HTR-8/SVneo (cell line): ENCODE measurements at regions not wholly inside any gene's neighbourhood (a gene's known extent, or its start where the extent isn't known, plus 50 kb on each side); places are given as distances from the start of the nearest gene placed in this dataset.

ENCODE experiments used
- DNase-seq: peaks from one replicate; pipeline ENCODE4 v3.0.0; 2011; ENCODE audit warnings: low spot score, mixed read lengths; ENCODE audit not compliant: insufficient read length
- FAIRE-seq: peaks from 2 replicates; lab custom pipeline; 2011; peaks lifted over from hg19 to GRCh38; lab: Jason Lieb, UNC

- DNase-seq (no peak), FAIRE-seq (no peak)
Measured at GRCh38 chr17:72296456-72296855, 175.6 kb downstream of the SOX9 start.

DNA sequence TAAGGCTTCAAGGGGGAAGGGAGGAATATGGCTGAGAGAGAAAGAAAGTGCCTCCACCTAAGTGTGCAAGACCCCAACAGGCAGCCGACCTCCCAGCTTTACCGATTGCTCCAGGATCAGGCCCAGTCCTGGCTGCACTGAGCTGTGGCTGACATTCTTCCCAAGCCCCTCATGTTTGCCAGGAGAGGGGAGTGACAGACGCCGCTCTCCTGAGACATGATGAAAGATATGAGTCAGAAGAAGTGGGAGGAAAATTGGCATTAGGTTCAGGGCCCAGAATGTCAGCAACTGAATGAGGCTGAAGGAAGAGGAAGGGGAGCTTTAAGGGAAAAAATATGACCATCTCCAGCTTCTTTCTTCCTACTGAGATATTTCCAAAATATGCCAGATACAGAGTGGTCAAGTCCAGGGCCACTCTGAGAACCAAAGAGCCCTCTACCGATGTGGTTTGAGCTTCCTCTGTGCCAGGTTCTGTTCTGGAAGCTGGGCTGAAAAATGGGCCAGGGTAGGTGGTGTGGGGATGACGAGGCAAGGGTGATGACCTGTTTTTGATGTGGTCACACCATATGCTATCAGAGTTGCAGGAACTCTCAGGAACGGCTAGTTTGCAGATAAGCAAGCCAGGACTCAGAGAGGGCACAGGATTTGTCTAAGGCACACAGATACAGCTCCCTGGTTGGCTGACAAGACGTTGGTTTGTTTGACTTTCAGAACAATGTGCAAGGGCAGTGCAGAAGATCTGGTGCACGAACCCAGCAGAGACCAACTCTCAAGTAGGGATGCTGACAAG lies 176.7 kb downstream of the SOX9 start:
- DNase-seq = peak; percentile 54
- FAIRE-seq = peak; percentile 69

- no peak for DNase-seq
- no peak for FAIRE-seq
Measured at GRCh38 chr17:72299100-72299499, 178.3 kb downstream of the SOX9 start.

DNA sequence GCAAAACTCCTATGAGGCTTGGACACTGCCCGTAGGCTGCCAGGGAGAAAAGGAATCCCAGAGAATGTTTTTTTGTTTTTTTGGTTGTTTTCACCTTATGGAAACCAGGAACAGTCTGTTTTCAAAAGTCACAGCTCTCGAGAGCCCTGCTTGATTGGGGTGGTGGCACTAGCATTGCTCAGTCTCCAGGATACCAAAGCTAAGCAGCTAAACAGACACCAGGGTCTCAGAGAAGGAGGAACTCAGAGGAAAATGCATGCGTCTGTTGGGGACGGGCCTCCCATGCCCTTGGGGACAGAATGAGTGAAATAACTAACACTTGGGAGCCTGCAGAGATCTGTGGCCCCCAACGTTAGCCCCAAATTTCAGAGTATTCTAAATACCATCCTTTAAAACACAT lies 178.8 kb downstream of the SOX9 start:
- FAIRE-seq (no peak), DNase-seq (no peak)

- DNase-seq (no peak), FAIRE-seq (no peak)
Measured at GRCh38 chr17:72301887-72302286, 181.1 kb downstream of the SOX9 start.

DNA sequence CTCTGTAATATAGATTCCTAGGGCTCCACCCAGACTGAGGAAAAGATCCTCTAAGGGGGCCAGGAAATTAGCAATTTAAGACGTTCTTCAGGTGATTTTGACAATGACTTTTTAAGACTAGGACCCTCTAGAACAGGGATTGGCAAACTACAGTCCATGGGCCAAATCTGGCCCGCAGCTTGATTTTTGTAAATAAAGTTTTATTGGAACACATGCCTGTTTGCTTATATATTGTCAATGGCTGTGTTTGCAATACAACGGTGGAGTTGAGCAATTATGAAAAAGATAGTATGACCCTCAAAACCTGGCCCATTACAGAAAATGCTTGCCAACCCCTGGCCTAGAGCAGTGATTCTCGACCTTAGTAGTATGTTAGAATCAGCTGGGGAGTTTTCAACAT lies 181.9 kb downstream of the SOX9 start:
- no peak for FAIRE-seq
- no peak for DNase-seq

GRCh38 chr17:72303787-72304733 lies 183.2 kb downstream of the SOX9 start:
- peak; percentile 99 for FAIRE-seq
- DNase-seq = no peak

DNA sequence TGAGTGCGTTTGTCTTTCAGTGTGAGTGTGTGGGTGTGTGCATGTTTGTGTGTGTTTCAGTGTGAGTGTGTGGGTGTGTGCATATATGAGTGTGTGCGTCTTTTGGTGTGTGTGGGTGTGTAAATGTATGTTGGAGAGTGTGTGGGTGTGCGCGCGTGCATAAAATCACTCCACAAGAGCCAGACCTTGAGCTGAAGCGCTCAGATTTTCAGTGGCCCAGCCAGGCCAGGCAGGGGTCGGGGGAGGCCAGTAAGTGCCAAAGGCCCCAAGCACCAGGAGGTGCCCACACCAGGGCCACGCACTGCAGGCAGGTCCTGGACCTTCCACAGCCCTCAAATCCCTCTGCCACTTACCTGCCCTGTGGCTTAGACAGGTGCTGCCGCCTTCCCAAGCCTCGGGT lies 184.0 kb downstream of the SOX9 start:
- FAIRE-seq = no peak
- DNase-seq = no peak

DNA sequence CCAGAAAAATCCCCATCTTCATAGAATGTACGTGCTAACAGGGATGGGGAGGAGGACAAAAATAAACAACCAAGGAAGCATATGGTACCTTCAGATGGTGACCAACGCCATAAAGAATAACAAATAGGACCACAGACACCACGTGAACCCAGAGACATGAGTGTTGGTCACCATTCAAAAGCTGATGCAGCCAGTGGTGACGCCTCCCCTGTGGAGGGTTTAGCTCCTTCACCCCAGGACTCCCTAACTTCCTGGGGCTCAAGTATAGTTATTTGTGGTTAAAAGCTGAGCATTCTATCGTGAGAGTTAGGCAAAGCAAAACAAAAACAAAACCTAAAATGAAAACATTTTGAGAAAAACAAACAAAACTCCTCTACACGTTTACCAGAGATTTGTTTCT lies 184.7 kb downstream of the SOX9 start:
- no peak for DNase-seq
- no peak for FAIRE-seq

DNA sequence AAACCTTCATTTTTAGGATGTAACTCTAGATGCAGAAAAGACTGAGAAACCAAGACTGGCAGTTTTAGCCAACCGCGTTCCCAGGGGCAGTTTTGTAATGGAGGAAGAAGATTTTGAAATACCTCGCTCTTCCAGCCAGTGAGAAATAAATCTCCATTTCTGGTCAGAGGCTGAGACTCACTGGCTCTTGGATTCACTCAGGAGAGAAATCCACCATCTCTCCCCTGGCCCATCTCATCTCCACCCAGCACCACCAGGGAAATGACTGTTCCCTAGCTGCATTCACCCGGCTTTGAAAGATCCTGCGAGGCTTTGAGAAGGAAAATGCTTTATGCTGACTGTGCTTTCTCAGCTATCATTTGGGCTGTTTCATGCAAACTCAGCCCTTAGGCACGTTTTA lies 185.2 kb downstream of the SOX9 start:
- FAIRE-seq (no peak), DNase-seq (no peak)

DNA sequence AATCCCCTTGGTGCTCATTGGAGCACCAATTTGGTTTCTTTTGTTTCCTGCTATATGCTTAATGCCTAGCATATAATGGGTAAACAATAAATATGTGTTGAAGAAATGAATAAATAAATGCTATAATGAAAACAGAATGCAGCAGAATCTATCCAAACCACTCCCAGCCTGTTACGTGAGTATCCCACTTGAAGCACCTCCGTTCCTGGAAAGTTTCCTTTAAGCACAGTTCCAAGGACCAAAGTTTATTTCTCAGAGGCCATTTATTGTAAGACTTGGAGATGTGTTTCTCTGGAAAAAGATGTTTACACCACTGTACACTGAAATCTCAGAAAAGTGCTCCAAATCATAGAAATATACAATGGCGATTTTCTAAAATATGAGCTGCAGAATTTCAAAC lies 187.0 kb downstream of the SOX9 start:
- DNase-seq (no peak), FAIRE-seq (no peak)

DNA sequence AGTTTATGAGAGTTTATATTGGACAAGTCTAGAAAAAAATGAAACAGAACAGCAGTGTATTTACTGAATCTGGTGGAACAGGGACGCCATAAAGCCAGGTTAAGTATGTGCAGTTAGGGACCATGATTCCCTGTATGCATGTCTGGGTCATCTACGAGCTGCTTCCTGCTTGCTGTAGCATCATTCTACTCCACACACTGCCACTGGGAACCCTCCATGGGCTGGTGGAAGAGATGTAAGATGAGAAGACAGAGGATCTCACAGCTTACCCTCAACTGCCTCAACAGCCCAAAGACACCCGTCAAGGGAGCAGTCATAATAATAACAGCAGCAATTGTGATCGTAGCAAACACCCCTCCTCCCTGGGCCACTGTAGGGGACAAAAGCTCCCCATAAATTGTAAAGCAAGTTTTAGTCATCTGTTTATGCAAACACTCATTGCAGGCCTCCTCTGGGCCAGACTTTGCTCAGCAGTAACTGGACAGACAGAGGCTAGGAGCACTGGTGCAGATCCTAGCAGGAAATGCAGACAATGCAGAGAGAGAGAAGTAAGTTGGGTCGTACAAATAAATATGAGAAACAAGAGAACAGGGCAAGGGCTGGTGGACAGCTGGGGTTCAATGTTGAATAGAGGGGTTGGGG lies 188.0 kb downstream of the SOX9 start:
- DNase-seq (no peak), FAIRE-seq (no peak)

DNA sequence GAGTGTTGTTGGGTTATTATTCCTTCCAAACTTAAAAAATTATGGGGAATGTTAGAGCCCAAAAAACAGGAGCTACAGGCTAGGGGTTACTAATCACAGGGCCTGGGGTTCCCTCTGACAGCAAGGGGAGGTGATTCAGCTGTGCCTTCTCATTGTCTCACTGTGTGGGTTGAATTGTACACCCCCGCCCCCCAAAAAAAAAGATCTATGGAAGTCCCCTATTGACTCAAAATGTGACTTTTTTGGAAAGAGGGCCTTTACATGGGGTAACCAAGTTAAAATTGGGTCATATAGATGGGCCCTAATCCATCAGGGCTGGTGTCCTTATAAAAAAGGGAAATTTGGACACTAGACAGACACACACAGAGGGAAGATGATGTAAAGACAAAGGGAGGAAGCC lies 190.2 kb downstream of the SOX9 start:
- FAIRE-seq (no peak), DNase-seq (no peak)

- FAIRE-seq = no peak
- DNase-seq = no peak
Measured at GRCh38 chr17:72315122-72315913, 194.5 kb downstream of the SOX9 start.

DNA sequence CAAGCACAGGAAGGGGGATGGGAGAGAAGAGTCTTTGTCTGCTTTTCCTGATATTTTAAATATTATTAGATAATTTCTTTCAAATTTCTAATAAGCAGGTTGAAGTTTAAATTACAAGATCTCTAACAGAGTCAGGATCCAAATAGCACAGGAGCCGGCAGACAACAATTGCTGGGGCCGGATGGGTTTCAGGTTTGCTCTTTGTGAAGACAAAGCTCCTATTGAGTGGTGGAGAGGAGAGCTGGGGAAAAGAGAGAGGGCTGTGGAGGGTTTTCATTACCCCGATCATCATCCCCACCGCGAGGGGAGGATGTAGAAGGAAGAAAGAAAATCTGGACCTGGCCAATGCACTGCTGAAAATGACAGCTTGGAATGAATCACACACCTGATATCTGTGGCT lies 197.3 kb downstream of the SOX9 start:
- FAIRE-seq (no peak), DNase-seq (no peak)

GRCh38 chr17:72321896-72322295 lies 201.1 kb downstream of the SOX9 start:
- DNase-seq (no peak), FAIRE-seq (no peak)

DNA sequence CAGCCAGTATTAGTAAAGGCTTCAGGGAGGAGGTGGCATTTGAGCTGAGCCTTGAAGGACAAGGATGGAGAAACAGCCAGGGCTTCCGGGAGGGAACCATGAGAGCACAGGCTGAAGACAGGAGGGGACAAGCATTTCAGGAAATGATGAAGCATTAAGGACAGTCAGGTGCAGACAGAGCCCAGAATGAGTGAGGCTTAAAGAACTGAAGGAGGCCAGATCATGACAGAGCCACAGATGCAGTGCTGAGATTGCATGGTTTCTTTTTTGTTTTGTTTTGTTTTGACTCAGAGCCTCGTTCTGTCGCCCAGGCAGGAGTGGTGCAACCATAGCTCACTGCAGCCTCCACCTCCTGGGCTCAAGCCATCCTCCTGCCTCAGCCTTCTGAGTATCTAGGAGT lies 211.5 kb downstream of the SOX9 start:
- no peak for DNase-seq
- no peak for FAIRE-seq

DNA sequence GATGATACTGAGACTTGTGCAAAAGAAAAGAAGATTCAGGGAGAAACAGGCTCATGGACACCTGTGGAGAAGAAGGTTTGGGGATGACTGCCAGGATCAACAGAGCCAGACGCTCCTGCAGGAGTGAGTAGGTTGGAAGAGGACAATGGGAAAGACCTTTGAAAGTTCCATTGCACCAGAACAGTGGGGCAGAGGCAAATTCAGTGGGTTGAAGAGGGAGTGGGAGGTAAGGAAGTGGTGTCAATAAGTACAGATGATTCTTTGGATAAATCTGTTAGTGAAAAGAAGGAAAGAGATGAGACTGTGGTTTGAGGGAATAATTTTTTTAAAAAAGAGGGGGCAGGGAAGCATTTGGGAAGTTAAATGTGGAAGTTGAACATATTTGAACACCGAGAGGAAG lies 212.8 kb downstream of the SOX9 start:
- no peak for FAIRE-seq
- DNase-seq = no peak

GRCh38 chr17:72334205-72334604 lies 213.4 kb downstream of the SOX9 start:
- FAIRE-seq (no peak), DNase-seq (no peak)
